CD4-positive, alpha-beta T cell (primary cell): ENCODE measurements at regions not wholly inside any gene's neighbourhood (a gene's known extent, or its start where the extent isn't known, plus 50 kb on each side); places are given as distances from the start of the nearest gene placed in this dataset.
A peak's percentile ranks its signal among the peaks of the same experiment; 100 is the strongest.

Experiments used
- ATAC-seq: fragments of 200-7000 bp; cut with Tn5 transposase; one replicate; pipeline ENCODE4 v1.10.0; 2022; ENCODE audit warnings: mild to moderate bottlenecking; ENCODE audit not compliant: poor library complexity
- CTCF ChIA-PET: fragments of 350-600 bp; sonication (Branson Sonifier 250); formaldehyde crosslinking; loops from one replicate; lab custom pipeline; 2021; ENCODE audit warnings: antibody characterized with exemption, inconsistent platforms; lab: Charles Lee
- POLR2A ChIA-PET: fragments of 350-600 bp; sonication (Branson Sonifier 250); formaldehyde crosslinking; loops from one replicate; lab custom pipeline; 2021; ENCODE audit warnings: antibody characterized with exemption, inconsistent platforms; lab: Charles Lee
- DNase-seq, 14 experiments: peaks; one replicate each; pipeline ENCODE4 v3.0.0-alpha.2; 2013 to 2020; ENCODE audit warnings: mixed read lengths in 2 of 14
- H3K27ac ChIP-seq, 2 donors: one replicate each; pipeline versions ENCODE4 v1.5.1 to v1.7.0; 2013; ENCODE audit warnings: low read length in 2 of 2, low read depth in 1 of 2, mild to moderate bottlenecking in 1 of 2
- H3K27me3 ChIP-seq, 2 experiments: 1 replicate in 1 of 2; 2 replicates in 1 of 2; pipeline versions ENCODE4 v1.6.1 to v1.7.0; 2013; ENCODE audit warnings: low read length in 2 of 2, control low read depth in 1 of 2, mild to moderate bottlenecking in 1 of 2, moderate library complexity in 1 of 2; ENCODE audit not compliant: insufficient read depth in 2 of 2, control insufficient read depth in 1 of 2
- H3K36me3 ChIP-seq: one replicate; pipeline ENCODE4 v1.6.1; 2013; ENCODE audit warnings: low read length, control low read depth; ENCODE audit not compliant: insufficient read depth
- H3K4me1 ChIP-seq: one replicate; pipeline ENCODE4 v1.6.1; 2013; ENCODE audit warnings: low read length, control low read depth; ENCODE audit not compliant: insufficient read depth
- H3K4me3 ChIP-seq: one replicate; pipeline ENCODE4 v1.5.1; 2013; ENCODE audit warnings: mild to moderate bottlenecking, low read length, moderate library complexity
- H3K9me3 ChIP-seq, 2 experiments: 1 replicate in 1 of 2; 2 replicates in 1 of 2; pipeline versions ENCODE4 v1.6.1 to v1.7.0; 2013; ENCODE audit warnings: low read length in 2 of 2, mild to moderate bottlenecking in 2 of 2, control low read depth in 1 of 2, moderate library complexity in 1 of 2; ENCODE audit not compliant: control insufficient read depth in 1 of 2, insufficient read depth in 1 of 2
- H3K27ac Mint-ChIP-seq: one replicate; pipeline ENCODE4 v1.8.0; 2020; ENCODE audit warnings: mixed read lengths
- H3K27me3 Mint-ChIP-seq: one replicate; pipeline ENCODE4 v1.8.0; 2021; ENCODE audit warnings: mixed read lengths
- H3K36me3 Mint-ChIP-seq: one replicate; pipeline ENCODE4 v1.8.0; 2021; ENCODE audit warnings: low read depth, mixed read lengths
- H3K4me1 Mint-ChIP-seq: one replicate; pipeline ENCODE4 v1.8.0; 2021; ENCODE audit warnings: low read depth, mixed read lengths
- H3K4me3 Mint-ChIP-seq: one replicate; pipeline ENCODE4 v1.8.0; 2020; ENCODE audit warnings: mild to moderate bottlenecking, mixed read lengths
- H3K9me3 Mint-ChIP-seq: one replicate; pipeline ENCODE4 v1.8.0; 2020; ENCODE audit warnings: mixed read lengths
- CTCF ChIP-seq: fragments of 200-600 bp; IDR thresholded peaks from one replicate; pipeline ENCODE4 v1.8.0; 2022; ENCODE audit warnings: antibody characterized with exemption, mild to moderate bottlenecking
- intact Hi-C, 2 experiments: fragments of 100-400 bp; cut with DNase I in 1 of 2; cut with micrococcal nuclease in 1 of 2; formaldehyde crosslinking; loops; one replicate each; pipeline versions ENCODE4 v1.15.1 to v1.9.0; 2023 to 2025; cut with DNase I, micrococcal nuclease

- peaks cover 30 to 46% of the 10 kb centered on the region in 2 experiments for H3K27me3 ChIP-seq
- Mint-ChIP-seq H3K4me1 (peaks cover 20% of the 10 kb centered on the region), H3K36me3 (no peaks in the 10 kb centered on the region), H3K27me3 (peaks cover 75% of the 10 kb centered on the region), H3K4me3 (peak overlapping the region; percentile 76), H3K27ac (no peak overlapping the region), H3K9me3 (no peaks in the 10 kb centered on the region)
- peaks cover 6% of the 10 kb centered on the region for H3K4me1 ChIP-seq
- intact Hi-C loops: no loop called here
- peak overlapping the region; percentile 45 for H3K4me3 ChIP-seq
- POLR2A ChIA-PET: no interaction called here
- CTCF ChIA-PET: no interaction called here
- no peak for TF ChIP-seq CTCF
- H3K36me3 ChIP-seq: no peaks in the 10 kb centered on the region
- ATAC-seq: no peak
- DNase-seq: no peak
- no peak overlapping the region for H3K27ac ChIP-seq
- H3K9me3 ChIP-seq: peaks cover 0 to 8% of the 10 kb centered on the region in 2 experiments
Measured at GRCh38 chr12:24561411-24561871, 387.5 kb downstream of the BCAT1 start.

- no peak overlapping the region for H3K27ac ChIP-seq
- TF ChIP-seq CTCF: no peak
- peaks cover 0 to 8% of the 10 kb centered on the region in 2 experiments for H3K9me3 ChIP-seq
- ChIA-PET CTCF (no interaction called here), POLR2A (no interaction called here)
- peaks cover 30 to 46% of the 10 kb centered on the region in 2 experiments for H3K27me3 ChIP-seq
- ATAC-seq (no peak), DNase-seq (no peak)
- no peaks in the 10 kb centered on the region for H3K9me3 Mint-ChIP-seq
- H3K36me3 Mint-ChIP-seq: no peaks in the 10 kb centered on the region
- H3K36me3 ChIP-seq: no peaks in the 10 kb centered on the region
- intact Hi-C loops: no loop called here
- H3K4me3 ChIP-seq: no peak overlapping the region
- H3K27me3 Mint-ChIP-seq: peaks cover 73% of the 10 kb centered on the region
- H3K27ac Mint-ChIP-seq: no peak overlapping the region
- peaks cover 20% of the 10 kb centered on the region for H3K4me1 Mint-ChIP-seq
- peaks cover 6% of the 10 kb centered on the region for H3K4me1 ChIP-seq
- H3K4me3 Mint-ChIP-seq: peak overlapping the region; percentile 65
Measured at GRCh38 chr12:24560831-24561271, 388.1 kb downstream of the BCAT1 start.

- H3K4me1 ChIP-seq: peaks cover 6% of the 10 kb centered on the region
- H3K27me3 Mint-ChIP-seq: peaks cover 67% of the 10 kb centered on the region
- H3K27me3 ChIP-seq: peaks cover 29 to 43% of the 10 kb centered on the region in 2 experiments
- H3K36me3 Mint-ChIP-seq: no peaks in the 10 kb centered on the region
- intact Hi-C loops: no loop called here
- no peak overlapping the region for H3K4me3 Mint-ChIP-seq
- no peak for TF ChIP-seq CTCF
- H3K36me3 ChIP-seq: no peaks in the 10 kb centered on the region
- H3K4me3 ChIP-seq: no peak overlapping the region
- ATAC-seq (no peak), DNase-seq (no peak)
- H3K27ac Mint-ChIP-seq: no peak overlapping the region
- ChIA-PET CTCF (no interaction called here), POLR2A (no interaction called here)
- H3K9me3 Mint-ChIP-seq: no peaks in the 10 kb centered on the region
- H3K27ac ChIP-seq: no peak overlapping the region
- H3K9me3 ChIP-seq: peaks cover 0 to 8% of the 10 kb centered on the region in 2 experiments
- H3K4me1 Mint-ChIP-seq: peaks cover 20% of the 10 kb centered on the region
Measured at GRCh38 chr12:24560192-24560775, 388.6 kb downstream of the BCAT1 start.
